GM18867 (cell line): ENCODE measurements at regions not wholly inside any gene's neighbourhood (a gene's known extent, or its start where the extent isn't known, plus 50 kb on each side); places are given as distances from the start of the nearest gene placed in this dataset.
A peak's percentile ranks its signal among the peaks of the same experiment; 100 is the strongest.
"Not testable (repeated sequence)": the region's sequence is repeated elsewhere in the genome, so short reads cannot be mapped to it uniquely, and the experiment has no call there.

ENCODE experiments used
- ATAC-seq: cut with Tn5 transposase; IDR thresholded peaks from one replicate; pipeline ENCODE4 v1.9.1; 2021; ENCODE audit warnings: mild to moderate bottlenecking, moderate library complexity; ENCODE audit not compliant: unreplicated experiment

DNA sequence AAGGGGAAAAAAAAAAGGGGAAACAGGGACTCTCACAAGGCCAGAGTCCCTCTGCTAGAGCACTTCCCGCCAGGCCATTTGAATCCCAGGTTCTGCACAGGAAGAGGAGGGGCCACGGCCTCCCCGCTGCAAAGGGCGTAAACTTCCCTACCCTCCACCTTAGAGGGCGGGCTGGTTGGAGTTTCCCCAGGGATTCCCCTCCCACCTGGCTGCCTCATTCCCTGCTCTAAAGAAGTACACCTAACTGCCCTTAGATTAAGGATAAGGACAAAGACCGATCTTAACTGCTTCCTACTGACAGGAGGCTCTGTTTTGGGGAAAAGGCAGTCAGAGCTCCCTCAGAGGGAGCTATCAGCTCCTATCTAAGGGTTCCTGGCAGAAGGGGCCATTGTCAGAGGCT lies 102.0 kb upstream of the ARMC3 start:
- ATAC-seq: no peak

DNA sequence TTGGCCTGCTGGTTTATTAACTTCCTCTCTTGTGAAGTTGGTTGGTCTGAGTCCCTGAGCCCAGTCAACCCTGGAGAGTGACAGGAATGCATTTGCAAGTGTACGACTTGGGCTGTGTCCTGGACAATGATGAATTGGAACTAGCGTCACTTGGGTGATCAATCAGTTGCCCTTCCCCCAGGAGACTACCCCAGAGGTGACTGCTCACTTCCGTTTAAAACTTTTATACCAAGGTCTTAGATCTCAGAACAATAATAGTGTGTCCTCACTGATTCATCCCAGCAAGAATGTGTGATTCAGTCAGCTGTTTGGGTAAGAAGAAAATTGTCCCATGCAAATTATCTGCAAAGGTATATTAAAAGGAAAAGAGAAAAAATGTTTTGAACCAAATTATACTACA lies 102.9 kb upstream of the ARMC3 start:
- no peak for ATAC-seq

- ATAC-seq: no peak
These were observed 103.3 kb upstream of the ARMC3 start for GRCh38 chr10:22824520-22824919.

- peak; percentile 59 for ATAC-seq
These were observed 104.7 kb upstream of the ARMC3 start for GRCh38 chr10:22823109-22823508.

DNA sequence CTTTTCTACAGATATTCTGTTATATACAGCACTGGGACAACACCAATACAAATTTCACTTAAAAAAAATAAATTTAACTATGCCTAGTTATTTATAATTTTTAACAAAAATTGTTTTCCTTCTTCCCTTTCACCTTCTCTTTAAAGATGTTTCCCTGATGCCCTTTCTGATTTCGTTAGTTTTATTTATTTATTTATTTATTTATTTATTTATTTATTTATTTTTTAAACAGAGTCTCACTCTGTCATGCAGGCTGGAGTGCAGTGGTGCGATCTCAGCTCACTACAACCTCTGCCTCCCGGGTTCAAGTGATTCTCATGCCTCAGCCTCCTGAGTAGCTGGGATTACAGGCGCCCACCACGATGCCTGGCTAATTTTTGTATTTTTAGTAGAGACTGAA lies 105.9 kb upstream of the ARMC3 start:
- not testable (repeated sequence) for ATAC-seq

DNA sequence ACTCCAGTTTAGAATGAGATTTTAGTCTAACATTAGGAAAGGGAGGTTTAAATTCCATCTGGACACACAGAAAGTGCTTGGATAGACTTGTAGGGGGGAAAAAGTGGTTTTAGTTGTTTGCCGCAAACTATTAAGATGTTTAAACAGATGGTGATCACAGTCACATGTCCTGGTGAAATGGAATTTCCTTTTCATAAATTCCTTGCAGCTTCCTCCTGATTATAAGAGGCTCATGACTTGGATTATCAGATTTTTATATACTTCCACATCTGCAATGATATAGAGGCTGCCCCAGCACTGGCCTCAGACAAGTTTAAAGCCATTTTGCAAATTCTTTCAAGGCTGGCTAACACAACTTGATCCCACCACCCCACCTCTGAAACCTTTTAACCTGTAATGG lies 106.4 kb upstream of the ARMC3 start:
- ATAC-seq: no peak

DNA sequence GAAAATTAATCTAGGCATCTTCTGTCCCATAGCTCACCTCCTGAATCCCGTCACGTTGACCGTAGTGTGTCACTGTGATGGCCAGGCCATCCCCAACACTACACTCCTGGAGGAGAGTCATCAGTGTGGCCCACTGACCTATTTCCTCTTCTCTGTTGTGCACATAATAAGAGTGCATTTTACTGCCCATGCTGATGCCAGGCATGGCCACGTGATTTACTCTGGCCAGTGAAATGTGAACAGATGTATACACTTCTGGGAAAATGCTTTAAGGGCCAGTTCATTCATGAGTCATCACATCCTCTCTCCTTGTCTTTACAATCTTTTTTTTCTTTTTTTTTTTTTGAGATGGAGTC lies 101.9 kb upstream of the PIP4K2A start:
- no peak for ATAC-seq

GRCh38 chr10:22810643-22811465 lies 96.5 kb upstream of the PIP4K2A start:
- no peak for ATAC-seq

- ATAC-seq: no peak
These were observed 92.9 kb upstream of the PIP4K2A start for GRCh38 chr10:22807238-22807637.

DNA sequence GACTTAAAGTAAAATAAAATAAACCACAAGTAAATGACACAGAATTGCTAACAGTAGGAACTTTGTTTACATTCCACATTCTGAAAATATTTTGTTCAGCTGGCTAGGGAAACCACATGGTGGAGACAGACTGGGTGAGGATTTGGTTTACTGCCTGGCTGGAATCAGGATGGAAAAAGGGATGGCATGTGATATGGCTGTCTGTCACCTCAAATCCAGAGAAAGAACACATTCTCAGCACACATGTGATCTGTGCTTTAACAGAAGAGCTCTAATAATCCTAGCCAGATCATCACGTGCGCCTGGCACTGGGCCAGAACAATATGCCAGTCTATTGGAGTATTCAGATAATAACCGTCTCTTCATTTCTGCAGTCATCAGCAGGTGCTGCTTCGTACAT lies 90.9 kb upstream of the PIP4K2A start:
- no peak for ATAC-seq

DNA sequence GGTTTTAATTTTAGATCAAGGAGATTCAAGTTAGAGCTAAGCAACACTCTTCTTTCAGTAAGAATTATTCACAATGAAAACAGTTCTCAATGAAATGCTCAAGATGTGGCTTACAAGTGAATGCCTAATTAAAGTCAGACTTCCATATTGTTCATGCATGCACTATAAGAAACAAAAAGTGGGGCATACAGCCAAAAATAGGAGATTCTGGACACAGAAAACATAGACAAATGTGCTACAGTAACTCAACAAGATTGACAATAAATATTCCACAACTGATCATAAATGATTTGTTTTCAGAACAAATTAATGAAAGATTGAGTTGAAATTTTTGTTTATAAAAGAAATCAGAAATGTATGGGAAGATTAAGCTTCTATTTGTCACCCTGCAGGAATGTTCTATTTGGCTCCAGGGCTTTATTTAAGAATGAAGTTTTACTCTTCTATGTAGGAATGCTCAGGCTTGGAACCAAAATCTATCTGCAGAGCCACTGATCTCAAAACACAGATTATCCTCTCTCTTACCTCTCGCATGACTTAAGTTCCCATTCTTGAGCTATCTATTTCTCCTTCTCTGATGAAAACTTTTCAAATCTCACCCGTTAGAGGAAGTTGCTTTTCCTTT lies 89.0 kb upstream of the PIP4K2A start:
- ATAC-seq: no peak

GRCh38 chr10:22801785-22802184 lies 87.4 kb upstream of the PIP4K2A start:
- no peak for ATAC-seq

DNA sequence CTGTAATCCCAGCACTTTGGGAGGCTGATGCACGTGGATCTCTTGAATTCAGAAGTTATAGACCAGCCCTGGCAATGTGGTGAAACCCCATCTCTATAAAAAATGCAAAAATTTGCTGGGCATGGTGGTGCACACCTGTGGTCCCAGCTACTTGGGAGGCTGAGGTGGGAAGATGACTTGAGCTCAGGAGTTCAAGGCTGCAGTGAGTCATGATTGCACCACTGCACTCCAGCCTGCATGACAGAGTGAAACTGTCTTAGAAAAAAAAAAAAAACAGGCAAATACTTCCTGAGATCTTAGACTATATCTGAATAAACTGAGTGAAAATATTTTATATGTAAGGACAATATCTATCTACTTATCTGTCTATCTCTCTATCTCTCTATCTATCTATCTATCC lies 83.4 kb upstream of the PIP4K2A start:
- not testable (repeated sequence) for ATAC-seq

DNA sequence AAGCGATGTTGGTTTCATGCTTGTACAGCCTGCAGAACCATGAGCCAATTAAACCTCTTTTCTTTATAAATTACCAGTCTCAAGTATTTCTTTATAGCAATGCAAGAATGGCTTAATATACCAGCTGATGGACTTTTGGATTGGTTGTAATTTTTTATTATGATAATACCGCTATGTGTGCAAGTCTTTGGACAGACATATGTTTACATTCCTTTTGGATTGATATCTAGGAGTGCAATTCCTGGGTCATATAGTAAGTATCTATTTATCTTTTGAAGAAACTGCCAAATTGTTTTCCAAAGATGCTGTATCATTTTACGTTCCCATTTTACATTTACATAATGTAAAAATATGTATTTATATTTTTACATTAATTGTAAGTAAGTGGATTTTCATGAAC lies 81.2 kb upstream of the PIP4K2A start:
- ATAC-seq: no peak

DNA sequence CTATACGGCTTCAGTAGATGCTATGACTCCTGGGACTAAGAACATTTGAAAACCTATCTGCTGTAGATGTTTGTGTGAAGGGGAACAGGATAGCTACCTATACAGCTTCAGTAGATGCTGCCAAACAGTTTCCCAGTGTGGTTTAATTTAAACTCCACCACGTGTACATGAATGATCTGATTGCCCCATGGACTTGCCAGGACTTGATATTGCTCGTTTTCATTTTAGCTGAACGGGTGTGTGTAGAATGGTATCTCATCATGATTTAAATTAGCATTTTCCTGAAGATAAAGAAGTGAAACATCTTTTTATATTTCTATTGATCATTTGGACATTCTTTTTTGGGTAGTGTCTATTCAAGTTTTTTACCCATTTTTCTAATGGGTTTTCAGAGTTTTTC lies 77.8 kb upstream of the PIP4K2A start:
- no peak for ATAC-seq

GRCh38 chr10:22791665-22792064 lies 77.3 kb upstream of the PIP4K2A start:
- ATAC-seq: no peak

- no peak for ATAC-seq
These were observed 70.3 kb upstream of the PIP4K2A start for GRCh38 chr10:22784668-22785067.

DNA sequence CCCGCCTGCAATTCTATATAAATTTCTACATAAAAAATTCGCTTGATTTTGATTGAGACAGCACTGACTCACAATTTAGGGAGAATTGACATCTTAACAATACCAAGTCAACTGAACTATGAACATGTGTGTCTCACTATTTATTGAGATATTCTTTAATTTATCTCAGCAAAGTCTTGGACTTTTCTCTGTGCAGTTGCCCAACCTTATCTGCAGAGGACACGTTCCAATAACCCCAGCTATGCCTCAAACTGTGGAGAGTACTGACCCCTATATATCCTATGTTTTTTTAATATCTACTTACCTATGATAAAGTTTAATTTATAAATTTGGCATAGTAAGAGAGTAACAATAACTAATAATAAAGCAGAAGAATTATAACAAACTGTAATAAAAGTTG lies 69.4 kb upstream of the PIP4K2A start:
- ATAC-seq: no peak

DNA sequence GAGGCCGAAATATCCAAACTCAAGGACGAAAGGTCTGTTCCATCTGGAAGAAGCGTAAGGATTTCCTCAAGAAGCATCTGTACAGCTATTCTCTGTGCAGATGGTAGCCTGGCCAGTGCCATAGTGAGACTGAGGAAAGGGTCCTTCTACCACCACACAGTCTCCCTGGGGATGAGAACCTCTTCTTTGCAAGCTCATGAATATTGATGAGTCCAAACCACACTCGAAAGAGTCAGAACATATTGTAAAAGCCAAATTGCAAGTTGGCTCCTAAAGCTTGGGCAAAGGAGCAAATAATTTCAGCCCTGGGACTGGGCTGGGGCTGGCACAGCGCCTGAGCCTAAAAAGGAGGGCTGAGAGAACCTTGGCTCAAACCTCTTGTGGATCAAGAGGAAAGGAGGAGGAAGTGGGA lies 66.1 kb upstream of the PIP4K2A start:
- ATAC-seq: no peak

- no peak for ATAC-seq
These were observed 65.1 kb upstream of the PIP4K2A start for GRCh38 chr10:22779331-22780019.

- ATAC-seq: no peak
These were observed 59.7 kb upstream of the PIP4K2A start for GRCh38 chr10:22774102-22774501.

GRCh38 chr10:22771631-22772030 lies 57.3 kb upstream of the PIP4K2A start:
- ATAC-seq: not testable (repeated sequence)
